OCI-LY7 (cell line): ENCODE measurements at regions not wholly inside any gene's neighbourhood (a gene's known extent, or its start where the extent isn't known, plus 50 kb on each side); places are given as distances from the start of the nearest gene placed in this dataset.

Source experiments
- BruUV-seq: library from RNA; stranded (reverse); fragments of 400-500 nt; replicated peaks from 2 replicates; lab custom pipeline; 2021; lab: Mats Ljungman, UMichigan
- CTCF ChIA-PET: fragments of 300-600 bp; sonication (Branson Sonifier 250); formaldehyde crosslinking; loops from one replicate; lab custom pipeline; 2022; ENCODE audit warnings: antibody characterized with exemption; ENCODE audit not compliant: unreplicated experiment; lab: Charles Lee
- POLR2A ChIA-PET: fragments of 300-600 bp; sonication (Branson Sonifier 250); formaldehyde crosslinking; loops from one replicate; lab custom pipeline; 2022; ENCODE audit warnings: antibody characterized with exemption; lab: Charles Lee
- DNase-seq: peaks from one replicate; pipeline ENCODE4 v3.0.0-alpha.2; 2015; ENCODE audit warnings: low spot score
- H2AFZ ChIP-seq: fragments of 200-600 bp; sonication (generic), shearing (Covaris generic); 2 replicates; pipeline ENCODE4 v1.6.1; 2014; ENCODE audit warnings: mild to moderate bottlenecking, antibody characterized with exemption, low read length, moderate library complexity
- H3K27ac ChIP-seq: fragments of 200-600 bp; sonication (generic); 2 replicates; pipeline ENCODE4 v1.5.1; 2014; ENCODE audit warnings: mixed run types, low read depth, mild to moderate bottlenecking, moderate library complexity, low read length, inconsistent platforms; ENCODE audit not compliant: poor library complexity, severe bottlenecking
- H3K36me3 ChIP-seq: fragments of 200-600 bp; sonication (generic); 2 replicates; pipeline ENCODE4 v1.6.1; 2014; ENCODE audit warnings: mild to moderate bottlenecking, antibody characterized with exemption, low read length, moderate library complexity, mixed read lengths; ENCODE audit not compliant: insufficient read depth
- H3K4me1 ChIP-seq: fragments of 200-600 bp; sonication (generic); 2 replicates; pipeline ENCODE4 v1.5.1; 2014; ENCODE audit warnings: mild to moderate bottlenecking, low read length; ENCODE audit not compliant: insufficient read depth, poor library complexity, severe bottlenecking
- H3K4me2 ChIP-seq: fragments of 200-600 bp; sonication (generic); 2 replicates; pipeline ENCODE4 v1.6.1; 2014; ENCODE audit warnings: mild to moderate bottlenecking, low read length
- H3K4me3 ChIP-seq: fragments of 200-600 bp; sonication (generic); 2 replicates; pipeline ENCODE4 v1.5.1; 2014; ENCODE audit warnings: mild to moderate bottlenecking, low read depth, low read length; ENCODE audit not compliant: poor library complexity, severe bottlenecking
- H3K79me2 ChIP-seq: fragments of 200-600 bp; sonication (generic); 2 replicates; pipeline ENCODE4 v1.6.1; 2016; ENCODE audit warnings: low read depth, mild to moderate bottlenecking, low read length, moderate library complexity, mixed read lengths; ENCODE audit not compliant: insufficient read depth
- H3K9me2 ChIP-seq: fragments of 200-600 bp; sonication (generic); 2 replicates; pipeline ENCODE4 v1.6.1; 2016; ENCODE audit warnings: mild to moderate bottlenecking, low read length, mixed read lengths; ENCODE audit not compliant: insufficient read depth
- H3K9me3 ChIP-seq: fragments of 200-600 bp; sonication (generic); 2 replicates; pipeline ENCODE4 v1.6.1; 2014; ENCODE audit warnings: mild to moderate bottlenecking, mixed run types, low read length, mixed read lengths
- H4K20me1 ChIP-seq: fragments of 200-600 bp; sonication (generic); 2 replicates; pipeline ENCODE4 v1.6.1; 2014; ENCODE audit warnings: mild to moderate bottlenecking, antibody characterized with exemption, low read length, moderate library complexity, mixed read lengths; ENCODE audit not compliant: insufficient read depth
- EZH2phosphoT487 ChIP-seq: fragments of 200-600 bp; sonication (generic); IDR thresholded peaks from 2 replicates; pipeline ENCODE4 v1.6.1; 2018; ENCODE audit warnings: low read depth, borderline replicate concordance, mild to moderate bottlenecking, mixed run types, antibody characterized with exemption, low read length, moderate library complexity, mixed read lengths
- intact Hi-C: fragments of 100-400 bp; cut with micrococcal nuclease; formaldehyde crosslinking; loops from one replicate; pipeline ENCODE4 v1.10.0; 2022; ENCODE audit not compliant: unreplicated experiment
- TF ChIP-seq, protein P1 (sequence below): fragments of 200-600 bp; sonication (generic); conservative IDR thresholded peaks from 2 replicates; pipeline ENCODE4 v1.5.1; 2014; ENCODE audit warnings: mild to moderate bottlenecking, antibody characterized with exemption, low read length, moderate library complexity, mixed read lengths

DNA sequence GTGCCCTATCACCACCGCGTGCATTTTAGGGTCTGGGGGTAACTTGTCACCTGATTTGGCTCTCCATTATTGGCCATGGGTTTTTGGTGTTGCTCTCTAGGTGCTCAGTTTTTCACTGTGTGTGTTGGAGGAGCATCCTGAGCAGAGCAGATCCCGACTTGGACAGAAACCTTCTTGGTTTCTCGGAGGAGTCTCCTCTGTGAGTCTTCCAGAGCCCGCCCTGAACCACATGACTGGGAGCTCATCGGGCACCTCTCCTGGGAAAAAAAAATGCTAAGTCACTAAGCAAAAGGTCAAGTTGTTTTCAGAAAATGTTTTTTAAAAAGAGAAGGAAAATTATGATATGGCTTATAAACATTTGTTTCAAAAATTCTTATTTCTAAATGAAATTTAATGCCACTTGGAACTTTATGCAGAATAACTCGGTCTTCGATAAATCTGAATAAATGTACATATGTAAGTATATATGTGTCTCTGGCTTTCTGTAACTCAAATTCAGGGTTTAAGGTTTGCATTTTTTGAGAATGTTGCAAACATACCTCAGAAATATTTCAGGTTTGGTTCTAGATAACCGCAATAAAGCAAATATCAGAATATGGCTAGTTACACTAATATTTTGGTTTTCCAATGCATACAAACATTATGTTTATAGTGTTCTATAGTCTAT, 255.2 kb downstream of the AUH start:
- peaks cover 8% of the 10 kb centered on the region for H3K4me1 ChIP-seq
- no peak for TF ChIP-seq EZH2phosphoT487
- TF ChIP-seq, protein P1, sequence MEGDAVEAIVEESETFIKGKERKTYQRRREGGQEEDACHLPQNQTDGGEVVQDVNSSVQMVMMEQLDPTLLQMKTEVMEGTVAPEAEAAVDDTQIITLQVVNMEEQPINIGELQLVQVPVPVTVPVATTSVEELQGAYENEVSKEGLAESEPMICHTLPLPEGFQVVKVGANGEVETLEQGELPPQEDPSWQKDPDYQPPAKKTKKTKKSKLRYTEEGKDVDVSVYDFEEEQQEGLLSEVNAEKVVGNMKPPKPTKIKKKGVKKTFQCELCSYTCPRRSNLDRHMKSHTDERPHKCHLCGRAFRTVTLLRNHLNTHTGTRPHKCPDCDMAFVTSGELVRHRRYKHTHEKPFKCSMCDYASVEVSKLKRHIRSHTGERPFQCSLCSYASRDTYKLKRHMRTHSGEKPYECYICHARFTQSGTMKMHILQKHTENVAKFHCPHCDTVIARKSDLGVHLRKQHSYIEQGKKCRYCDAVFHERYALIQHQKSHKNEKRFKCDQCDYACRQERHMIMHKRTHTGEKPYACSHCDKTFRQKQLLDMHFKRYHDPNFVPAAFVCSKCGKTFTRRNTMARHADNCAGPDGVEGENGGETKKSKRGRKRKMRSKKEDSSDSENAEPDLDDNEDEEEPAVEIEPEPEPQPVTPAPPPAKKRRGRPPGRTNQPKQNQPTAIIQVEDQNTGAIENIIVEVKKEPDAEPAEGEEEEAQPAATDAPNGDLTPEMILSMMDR = no peak
- no TSS peak for BruUV-seq
- no peak overlapping the region for H2AFZ ChIP-seq
- H3K4me2 ChIP-seq = no peak overlapping the region
- H3K79me2 ChIP-seq = no peaks in the 10 kb centered on the region
- POLR2A ChIA-PET = no interaction called here
- no peak overlapping the region for H3K4me3 ChIP-seq
- no peaks in the 10 kb centered on the region for H3K36me3 ChIP-seq
- H4K20me1 ChIP-seq = no peaks in the 10 kb centered on the region
- DNase-seq = no peak
- intact Hi-C loops = loop anchor here (10.0 kb wide), 1 partner anchor 258 kb away; the partner anchor contains the start of gene AUH
- H3K9me2 ChIP-seq = no peaks in the 10 kb centered on the region
- CTCF ChIA-PET = no interaction called here
- no peaks in the 10 kb centered on the region for H3K9me3 ChIP-seq
- H3K27ac ChIP-seq = no peak overlapping the region

DNA sequence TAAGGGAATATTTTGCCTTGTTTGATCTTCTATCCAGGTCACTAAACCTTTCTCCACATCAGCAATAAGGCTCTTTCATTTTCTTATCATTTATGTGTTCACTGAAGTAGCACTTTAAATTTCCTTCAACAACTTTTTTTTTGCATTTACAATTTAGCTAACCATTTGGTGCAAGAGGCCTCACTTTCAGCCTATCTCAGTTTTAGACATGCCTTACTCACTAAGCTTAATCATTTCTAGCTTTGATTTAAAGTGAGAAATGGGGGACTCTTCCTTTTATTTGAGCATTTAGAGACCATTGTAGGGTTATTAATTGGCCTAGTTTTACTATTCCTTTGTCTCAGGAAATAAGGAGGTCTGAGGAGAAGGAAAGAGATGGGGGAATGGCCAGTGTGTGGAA, 250.5 kb downstream of the AUH start:
- ChIA-PET CTCF (no interaction called here), POLR2A (interaction anchor here (1.3 to 1.5 kb wide), 2 partner anchors 9 kb away, joined by 3 read pairs; no protein-coding TSS in a partner anchor)
- BruUV-seq = no TSS peak

DNA sequence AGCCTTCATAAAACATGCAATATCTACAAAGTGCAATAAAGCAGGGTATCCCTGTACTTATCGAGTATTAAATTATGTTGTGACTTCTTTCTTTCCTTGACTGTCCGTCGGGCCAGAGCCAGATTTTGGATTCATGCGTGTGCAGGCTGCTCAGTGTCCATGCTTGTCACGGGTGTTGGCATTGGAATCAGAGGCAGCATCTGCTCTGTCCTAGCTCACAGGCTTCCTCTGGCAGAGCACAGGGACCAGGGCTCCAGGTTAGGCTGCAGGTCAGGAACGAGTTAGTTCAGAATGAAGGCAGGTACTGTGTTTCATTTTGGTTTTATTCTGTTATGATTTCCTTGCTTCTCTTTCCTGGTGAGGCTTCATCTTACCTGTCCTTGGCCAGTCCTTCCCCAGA, 249.8 kb downstream of the AUH start:
- ChIA-PET CTCF (no interaction called here), POLR2A (interaction anchor here (0.5 to 1.3 kb wide), 3 partner anchors 8 to 235 kb away, joined by 3 read pairs; no protein-coding TSS in a partner anchor)
- TF ChIP-seq EZH2phosphoT487 = no peak
- TF ChIP-seq, protein P1 = no peak
- no peaks in the 10 kb centered on the region for H3K36me3 ChIP-seq
- H3K4me2 ChIP-seq = no peak overlapping the region
- no peak for DNase-seq
- H2AFZ ChIP-seq = no peak overlapping the region
- no peaks in the 10 kb centered on the region for H3K9me3 ChIP-seq
- BruUV-seq = no TSS peak
- no peaks in the 10 kb centered on the region for H3K79me2 ChIP-seq
- no peaks in the 10 kb centered on the region for H4K20me1 ChIP-seq
- intact Hi-C loops = no loop called here
- H3K27ac ChIP-seq = no peak overlapping the region
- H3K4me1 ChIP-seq = no peaks in the 10 kb centered on the region
- no peaks in the 10 kb centered on the region for H3K9me2 ChIP-seq
- no peak overlapping the region for H3K4me3 ChIP-seq

More for the DNA sequence above, 250.5 kb downstream of the AUH start:
- H3K36me3 ChIP-seq = no peaks in the 10 kb centered on the region
- H3K4me1 ChIP-seq = no peaks in the 10 kb centered on the region
- no peak for TF ChIP-seq EZH2phosphoT487
- H3K79me2 ChIP-seq = no peaks in the 10 kb centered on the region
- H4K20me1 ChIP-seq = no peaks in the 10 kb centered on the region
- DNase-seq = no peak
- H2AFZ ChIP-seq = no peak overlapping the region
- H3K9me2 ChIP-seq = no peaks in the 10 kb centered on the region
- H3K4me2 ChIP-seq = no peak overlapping the region
- intact Hi-C loops = no loop called here
- H3K4me3 ChIP-seq = no peak overlapping the region
- H3K27ac ChIP-seq = no peak overlapping the region
- no peaks in the 10 kb centered on the region for H3K9me3 ChIP-seq
